HG02970 (cell line): ENCODE measurements at regions not wholly inside any gene's neighbourhood (a gene's known extent, or its start where the extent isn't known, plus 50 kb on each side); places are given as distances from the start of the nearest gene placed in this dataset.
"Not testable (repeated sequence)": the region's sequence is repeated elsewhere in the genome, so short reads cannot be mapped to it uniquely, and the experiment has no call there.

ENCODE experiments used
- ATAC-seq: cut with Tn5 transposase; IDR thresholded peaks from one replicate; pipeline ENCODE4 v1.9.1; 2021; ENCODE audit warnings: mild to moderate bottlenecking, moderate library complexity, moderate number of reproducible peaks; ENCODE audit not compliant: unreplicated experiment, low FRiP score

GRCh38 chr4:135900956-135901355 is 1631.3 kb downstream of the PCDH18 start:
- no peak for ATAC-seq

GRCh38 chr4:135864304-135864703 is 1662.7 kb upstream of the PABPC4L start:
- ATAC-seq, result not testable (repeated sequence)

- no peak for ATAC-seq
These were observed 1639.2 kb upstream of the PABPC4L start for GRCh38 chr4:135840781-135841180.

GRCh38 chr4:135839712-135840111 is 1638.1 kb upstream of the PABPC4L start:
- ATAC-seq, result no peak

GRCh38 chr4:135838889-135839288 is 1637.3 kb upstream of the PABPC4L start:
- ATAC-seq, result no peak

- ATAC-seq, result no peak
These were observed 1632.9 kb upstream of the PABPC4L start for GRCh38 chr4:135834471-135834870.

- ATAC-seq, result no peak
These were observed 1631.9 kb upstream of the PABPC4L start for GRCh38 chr4:135833529-135833928.

GRCh38 chr4:135824759-135825296 is 1623.2 kb upstream of the PABPC4L start:
- ATAC-seq, result no peak

- ATAC-seq, result no peak
These were observed 1603.2 kb upstream of the PABPC4L start for GRCh38 chr4:135804785-135805184.

- no peak for ATAC-seq
These were observed 1575.8 kb upstream of the PABPC4L start for GRCh38 chr4:135777361-135777760.

GRCh38 chr4:135775909-135776308 is 1574.3 kb upstream of the PABPC4L start:
- ATAC-seq, result no peak

GRCh38 chr4:135770505-135770904 is 1568.9 kb upstream of the PABPC4L start:
- ATAC-seq, result no peak

GRCh38 chr4:135744928-135745327 is 1543.3 kb upstream of the PABPC4L start:
- ATAC-seq, result no peak

- no peak for ATAC-seq
These were observed 1540.0 kb upstream of the PABPC4L start for GRCh38 chr4:135741583-135741982.

- no peak for ATAC-seq
These were observed 1537.8 kb upstream of the PABPC4L start for GRCh38 chr4:135739354-135739753.

GRCh38 chr4:135735512-135735911 is 1533.9 kb upstream of the PABPC4L start:
- ATAC-seq, result no peak

- no peak for ATAC-seq
These were observed 1530.9 kb upstream of the PABPC4L start for GRCh38 chr4:135732448-135732847.

GRCh38 chr4:135731682-135732081 is 1530.1 kb upstream of the PABPC4L start:
- no peak for ATAC-seq

- ATAC-seq, result no peak
These were observed 1522.8 kb upstream of the PABPC4L start for GRCh38 chr4:135724421-135724820.

GRCh38 chr4:135718019-135718418 is 1516.4 kb upstream of the PABPC4L start:
- no peak for ATAC-seq

GRCh38 chr4:135705343-135705742 is 1503.8 kb upstream of the PABPC4L start:
- no peak for ATAC-seq

- ATAC-seq, result no peak
These were observed 1492.5 kb upstream of the PABPC4L start for GRCh38 chr4:135694066-135694465.

GRCh38 chr4:135684001-135684400 is 1482.4 kb upstream of the PABPC4L start:
- no peak for ATAC-seq
